ENCODE measurements at regions not wholly inside any gene's neighbourhood (a gene's known extent, or its start where the extent isn't known, plus 50 kb on each side); places are given as distances from the start of the nearest gene placed in this dataset.

GRCh38 chr2:78710632-78711375 is 314.7 kb upstream of the REG3G start:
- Histone ChIP-seq H3K4me1 (no peaks in the 10 kb centered on the region), H3K9me3 (no peaks in the 10 kb centered on the region), H3K4me3 (no peak overlapping the region), H3K27ac (no peak overlapping the region), H3K36me3 (ENCODE audit: low read depth, missing control alignments) (no peaks in the 10 kb centered on the region), H3K27me3 (no peaks in the 10 kb centered on the region)
- 89 to 96% methylated on average over 1 of the region's 1 CpG for WGBS, 2 donors
- intact Hi-C loops (cut with DNase I; ENCODE audit: low total_unique reads), result no loop called here
- DNase-seq, result no peak
- TF ChIP-seq, protein P1, sequence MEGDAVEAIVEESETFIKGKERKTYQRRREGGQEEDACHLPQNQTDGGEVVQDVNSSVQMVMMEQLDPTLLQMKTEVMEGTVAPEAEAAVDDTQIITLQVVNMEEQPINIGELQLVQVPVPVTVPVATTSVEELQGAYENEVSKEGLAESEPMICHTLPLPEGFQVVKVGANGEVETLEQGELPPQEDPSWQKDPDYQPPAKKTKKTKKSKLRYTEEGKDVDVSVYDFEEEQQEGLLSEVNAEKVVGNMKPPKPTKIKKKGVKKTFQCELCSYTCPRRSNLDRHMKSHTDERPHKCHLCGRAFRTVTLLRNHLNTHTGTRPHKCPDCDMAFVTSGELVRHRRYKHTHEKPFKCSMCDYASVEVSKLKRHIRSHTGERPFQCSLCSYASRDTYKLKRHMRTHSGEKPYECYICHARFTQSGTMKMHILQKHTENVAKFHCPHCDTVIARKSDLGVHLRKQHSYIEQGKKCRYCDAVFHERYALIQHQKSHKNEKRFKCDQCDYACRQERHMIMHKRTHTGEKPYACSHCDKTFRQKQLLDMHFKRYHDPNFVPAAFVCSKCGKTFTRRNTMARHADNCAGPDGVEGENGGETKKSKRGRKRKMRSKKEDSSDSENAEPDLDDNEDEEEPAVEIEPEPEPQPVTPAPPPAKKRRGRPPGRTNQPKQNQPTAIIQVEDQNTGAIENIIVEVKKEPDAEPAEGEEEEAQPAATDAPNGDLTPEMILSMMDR (IDR thresholded peaks at IDR 0.05), result no peak
- no peak for TF ChIP-seq POLR2A (IDR thresholded peaks at IDR 0.05)

GRCh38 chr2:78715293-78715692 is 310.2 kb upstream of the REG3G start:
- TF ChIP-seq, protein P1 (IDR thresholded peaks at IDR 0.05), result no peak
- TF ChIP-seq POLR2A (IDR thresholded peaks at IDR 0.05), result no peak
- H3K27ac ChIP-seq, result no peak overlapping the region
- intact Hi-C loops (cut with DNase I; ENCODE audit: low total_unique reads), result no loop called here
- H3K36me3 ChIP-seq (ENCODE audit: low read depth, missing control alignments), result no peaks in the 10 kb centered on the region
- no peak for DNase-seq
- H3K27me3 ChIP-seq, result no peaks in the 10 kb centered on the region
- WGBS, 2 donors, result 77 to 78% methylated on average over 3 of the region's 3 CpGs
- H3K4me3 ChIP-seq, result no peak overlapping the region
- no peaks in the 10 kb centered on the region for H3K9me3 ChIP-seq
- no peaks in the 10 kb centered on the region for H3K4me1 ChIP-seq

GRCh38 chr2:78718024-78718423 is 307.5 kb upstream of the REG3G start:
- Histone ChIP-seq H3K27me3 (no peaks in the 10 kb centered on the region), H3K9me3 (no peaks in the 10 kb centered on the region), H3K4me1 (no peaks in the 10 kb centered on the region), H3K36me3 (ENCODE audit: low read depth, missing control alignments) (no peaks in the 10 kb centered on the region), H3K4me3 (no peak overlapping the region), H3K27ac (no peak overlapping the region)
- no peak for TF ChIP-seq POLR2A (IDR thresholded peaks at IDR 0.05)
- TF ChIP-seq, protein P1 (IDR thresholded peaks at IDR 0.05), result no peak
- DNase-seq, result no peak
- 57 to 83% methylated on average over 1 of the region's 1 CpG for WGBS, 2 donors
- intact Hi-C loops (cut with DNase I; ENCODE audit: low total_unique reads), result no loop called here

DNA sequence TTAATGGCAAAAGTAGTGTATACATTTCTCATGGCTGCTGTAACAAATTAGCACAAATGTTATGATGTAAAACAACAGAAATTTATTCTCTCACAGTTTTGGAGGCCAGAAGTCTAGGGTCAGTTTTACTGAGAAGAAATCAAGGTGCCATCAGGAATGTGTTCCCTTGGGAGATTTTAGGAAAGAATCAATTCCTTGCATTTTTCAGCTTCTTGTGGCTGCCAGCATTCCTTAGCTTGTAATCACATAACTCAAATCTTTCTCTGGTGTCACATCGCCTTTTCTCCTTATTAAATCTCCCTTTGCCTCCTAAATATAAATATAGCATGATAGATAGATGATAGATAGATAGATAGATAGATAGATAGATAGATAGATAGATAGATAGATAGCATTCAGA is 307.0 kb upstream of the REG3G start:
- Histone ChIP-seq H3K9me3 (no peaks in the 10 kb centered on the region), H3K36me3 (ENCODE audit: low read depth, missing control alignments) (no peaks in the 10 kb centered on the region), H3K4me1 (no peaks in the 10 kb centered on the region), H3K27me3 (no peaks in the 10 kb centered on the region), H3K4me3 (no peak overlapping the region), H3K27ac (no peak overlapping the region)
- no peak for DNase-seq
- intact Hi-C loops (cut with DNase I; ENCODE audit: low total_unique reads), result no loop called here
- 64 to 77% methylated on average over 1 of the region's 1 CpG for WGBS, 2 donors
- TF ChIP-seq, protein P1 (IDR thresholded peaks at IDR 0.05), result no peak
- TF ChIP-seq POLR2A (IDR thresholded peaks at IDR 0.05), result no peak

Measured in testis (tissue), 2 donors.